ENCODE measurements at regions not wholly inside any gene's neighbourhood (a gene's known extent, or its start where the extent isn't known, plus 50 kb on each side); places are given as distances from the start of the nearest gene placed in this dataset.

DNA sequence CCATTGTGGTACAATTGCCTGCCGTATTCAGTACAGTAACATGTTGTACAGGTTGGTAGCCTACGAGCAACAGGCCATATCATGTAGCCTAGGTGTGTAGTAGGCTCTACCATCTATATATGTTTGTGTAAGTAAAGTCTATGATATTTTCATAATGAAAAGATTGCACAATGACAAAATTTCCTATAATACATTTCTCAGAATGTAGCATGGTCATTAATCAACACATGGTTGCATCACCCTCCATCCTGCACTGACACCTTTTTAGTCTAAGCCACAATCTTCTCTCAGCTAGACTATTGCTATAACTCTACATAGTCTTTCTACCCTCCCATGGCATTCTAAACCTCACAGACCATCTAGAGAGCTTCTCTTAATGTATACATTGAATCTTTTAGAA lies 158.5 kb upstream of the HMGA2 start:
- TF ChIP-seq, protein P1, sequence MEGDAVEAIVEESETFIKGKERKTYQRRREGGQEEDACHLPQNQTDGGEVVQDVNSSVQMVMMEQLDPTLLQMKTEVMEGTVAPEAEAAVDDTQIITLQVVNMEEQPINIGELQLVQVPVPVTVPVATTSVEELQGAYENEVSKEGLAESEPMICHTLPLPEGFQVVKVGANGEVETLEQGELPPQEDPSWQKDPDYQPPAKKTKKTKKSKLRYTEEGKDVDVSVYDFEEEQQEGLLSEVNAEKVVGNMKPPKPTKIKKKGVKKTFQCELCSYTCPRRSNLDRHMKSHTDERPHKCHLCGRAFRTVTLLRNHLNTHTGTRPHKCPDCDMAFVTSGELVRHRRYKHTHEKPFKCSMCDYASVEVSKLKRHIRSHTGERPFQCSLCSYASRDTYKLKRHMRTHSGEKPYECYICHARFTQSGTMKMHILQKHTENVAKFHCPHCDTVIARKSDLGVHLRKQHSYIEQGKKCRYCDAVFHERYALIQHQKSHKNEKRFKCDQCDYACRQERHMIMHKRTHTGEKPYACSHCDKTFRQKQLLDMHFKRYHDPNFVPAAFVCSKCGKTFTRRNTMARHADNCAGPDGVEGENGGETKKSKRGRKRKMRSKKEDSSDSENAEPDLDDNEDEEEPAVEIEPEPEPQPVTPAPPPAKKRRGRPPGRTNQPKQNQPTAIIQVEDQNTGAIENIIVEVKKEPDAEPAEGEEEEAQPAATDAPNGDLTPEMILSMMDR (IDR thresholded peaks at IDR 0.05; ENCODE audit: low read length, missing control alignments): no peak
- no peak overlapping the region for H3K4me3 ChIP-seq (replicated peaks; ENCODE audit: low read depth, low read length)
- no peak for DNase-seq (ENCODE audit: low read depth)

DNA sequence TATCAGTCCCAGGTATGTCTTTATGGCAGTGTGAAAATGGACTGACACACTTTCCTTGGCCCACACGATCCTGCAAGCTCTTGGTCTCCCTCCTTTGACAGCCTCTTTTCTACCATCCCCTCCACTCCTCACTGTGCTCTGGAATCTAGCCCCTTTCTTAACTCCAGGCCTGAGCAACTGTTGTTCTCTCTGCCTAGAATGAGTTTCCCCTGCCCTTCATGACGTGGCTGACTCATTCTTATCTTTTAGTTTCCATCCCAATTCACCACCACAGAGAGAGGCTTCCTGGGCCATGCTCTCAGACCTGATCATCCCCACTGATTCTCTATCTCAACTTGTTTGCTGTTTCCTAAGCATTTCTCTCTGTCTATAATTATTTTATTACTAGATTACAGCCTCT lies 157.4 kb upstream of the HMGA2 start:
- TF ChIP-seq, protein P1 (IDR thresholded peaks at IDR 0.05; ENCODE audit: low read length, missing control alignments): no peak
- H3K4me3 ChIP-seq (replicated peaks; ENCODE audit: low read depth, low read length): no peak overlapping the region
- DNase-seq (ENCODE audit: low read depth): no peak

DNA sequence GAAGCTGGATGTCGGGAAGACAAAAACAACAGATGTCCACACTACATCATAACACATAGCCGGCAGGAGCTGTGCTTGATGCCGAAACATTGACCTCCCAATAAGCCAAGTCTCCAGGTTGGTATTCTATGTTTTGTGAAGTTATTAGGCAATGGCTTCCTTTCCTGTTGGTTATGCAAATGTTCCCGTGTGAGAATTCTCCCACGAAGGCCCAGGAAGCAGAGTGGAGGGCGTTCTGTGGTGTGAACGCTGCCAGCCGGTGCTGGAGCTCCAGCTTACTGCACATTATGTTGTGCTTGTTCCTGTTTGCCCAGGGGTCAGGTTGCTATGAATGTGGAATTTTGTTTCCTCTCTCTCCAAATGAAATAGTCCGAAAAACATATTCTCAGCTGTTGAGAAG lies 156.4 kb upstream of the HMGA2 start:
- TF ChIP-seq, protein P1 (IDR thresholded peaks at IDR 0.05; ENCODE audit: low read length, missing control alignments): no peak
- no peak for DNase-seq (ENCODE audit: low read depth)
- no peak overlapping the region for H3K4me3 ChIP-seq (replicated peaks; ENCODE audit: low read depth, low read length)

- DNase-seq (ENCODE audit: low read depth): no peak
- TF ChIP-seq, protein P1 (IDR thresholded peaks at IDR 0.05; ENCODE audit: low read length, missing control alignments): no peak
- no peak overlapping the region for H3K4me3 ChIP-seq (replicated peaks; ENCODE audit: low read depth, low read length)
Observed at GRCh38 chr12:65668981-65669695, 155.1 kb upstream of the HMGA2 start.

GRCh38 chr12:65670775-65671174 lies 153.5 kb upstream of the HMGA2 start:
- TF ChIP-seq, protein P1 (IDR thresholded peaks at IDR 0.05; ENCODE audit: low read length, missing control alignments): no peak
- no peak for DNase-seq (ENCODE audit: low read depth)

GRCh38 chr12:65672441-65672840 lies 151.8 kb upstream of the HMGA2 start:
- H3K4me3 ChIP-seq (replicated peaks; ENCODE audit: low read depth, low read length): no peak overlapping the region
- no peak for DNase-seq (ENCODE audit: low read depth)
- TF ChIP-seq, protein P1 (IDR thresholded peaks at IDR 0.05; ENCODE audit: low read length, missing control alignments): no peak

More at GRCh38 chr12:65670775-65671174, 153.5 kb upstream of the HMGA2 start:
- no peak overlapping the region for H3K4me3 ChIP-seq (replicated peaks; ENCODE audit: low read depth, low read length)

DNA sequence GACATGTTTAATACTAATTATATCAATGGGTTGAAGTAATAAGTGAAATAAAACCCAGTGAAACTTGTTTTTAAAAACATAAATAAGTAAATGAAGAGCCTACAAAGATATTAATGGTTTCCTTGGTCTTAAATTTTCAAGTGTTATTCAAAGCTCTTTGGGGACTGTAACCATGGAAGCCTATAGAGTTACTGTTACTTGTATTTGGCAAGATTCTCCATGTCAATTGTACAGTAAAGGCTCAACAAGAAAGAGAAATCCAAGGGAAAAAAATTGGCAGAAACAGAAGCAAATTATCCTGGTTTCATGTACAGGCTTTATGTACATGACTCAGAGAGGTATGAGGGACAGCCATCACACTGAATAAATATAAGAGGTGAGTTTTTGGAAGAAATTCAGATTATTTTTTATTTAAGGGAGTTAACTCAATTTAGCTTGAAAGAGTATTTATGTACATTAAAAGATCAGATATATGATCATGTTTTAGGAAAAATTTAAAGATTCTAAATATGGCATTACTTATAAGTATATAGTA lies 151.1 kb upstream of the HMGA2 start:
- TF ChIP-seq, protein P1 (IDR thresholded peaks at IDR 0.05; ENCODE audit: low read length, missing control alignments): no peak
- H3K4me3 ChIP-seq (replicated peaks; ENCODE audit: low read depth, low read length): no peak overlapping the region
- DNase-seq (ENCODE audit: low read depth): no peak

Data from fibroblast of pulmonary artery (primary cell).